GM12891 (cell line): ENCODE measurements at regions not wholly inside any gene's neighbourhood (a gene's known extent, or its start where the extent isn't known, plus 50 kb on each side); places are given as distances from the start of the nearest gene placed in this dataset.

Experiments
- PAX5 ChIP-seq: IDR thresholded peaks from 2 replicates; pipeline ENCODE4 v1.6.1; 2011; ENCODE audit warnings: low read length, moderate library complexity, mild to moderate bottlenecking; ENCODE audit not compliant: insufficient read depth, severe bottlenecking
- POLR2A ChIP-seq: IDR thresholded peaks from 2 replicates; pipeline ENCODE4 v1.6.1; 2011; ENCODE audit warnings: low read depth, low read length, control low read depth
- POLR2AphosphoS5 ChIP-seq: IDR thresholded peaks from 2 replicates; pipeline ENCODE4 v1.6.1; 2011; ENCODE audit warnings: low read depth, low read length, control low read depth
- POU2F2 ChIP-seq: IDR thresholded peaks from 2 replicates; pipeline ENCODE4 v1.6.1; 2011; ENCODE audit warnings: low read depth, mild to moderate bottlenecking, control low read depth, low read length, moderate library complexity
- SPI1 ChIP-seq: IDR thresholded peaks from 2 replicates; pipeline ENCODE4 v1.6.1; 2011; ENCODE audit warnings: low read depth, low read length, control low read depth
- TAF1 ChIP-seq: IDR thresholded peaks from 2 replicates; pipeline ENCODE4 v1.6.1; 2011; ENCODE audit warnings: low read depth, low read length, control low read depth

GRCh38 chr10:70943841-70944466, 55.6 kb upstream of the PCBD1 start:
- TF ChIP-seq POLR2AphosphoS5 (no peak), POLR2A (no peak), SPI1 (no peak), TAF1 (no peak), POU2F2 (no peak), PAX5 (no peak)
